Activated CD4-positive, alpha-beta T cell treated with anti-CD3 and anti-CD28 coated beads for 24 hours (primary cell): ENCODE measurements at regions not wholly inside any gene's neighbourhood (a gene's known extent, or its start where the extent isn't known, plus 50 kb on each side); places are given as distances from the start of the nearest gene placed in this dataset.
"Not testable (repeated sequence)": the region's sequence is repeated elsewhere in the genome, so short reads cannot be mapped to it uniquely, and the experiment has no call there.

Experiments used
- DNase-seq, 2 donors: peaks; one replicate each; pipeline ENCODE4 v3.0.0-alpha.2; 2020; ENCODE audit warnings: low read depth in 2 of 2

GRCh38 chr5:118604106-118604505 lies 384.2 kb downstream of the DTWD2 start:
- DNase-seq: no peak

- no peak for DNase-seq
Measured at GRCh38 chr5:118603278-118603677, 385.1 kb downstream of the DTWD2 start.

GRCh38 chr5:118598311-118598710 lies 390.0 kb downstream of the DTWD2 start:
- no peak for DNase-seq

GRCh38 chr5:118597543-118597942 lies 390.8 kb downstream of the DTWD2 start:
- DNase-seq: no peak

- DNase-seq: no peak
Measured at GRCh38 chr5:118596255-118596654, 392.1 kb downstream of the DTWD2 start.

GRCh38 chr5:118593003-118593328 lies 395.4 kb downstream of the DTWD2 start:
- no peak for DNase-seq

- no peak for DNase-seq
Measured at GRCh38 chr5:118592229-118593002, 395.9 kb downstream of the DTWD2 start.

GRCh38 chr5:118590806-118591205 lies 397.5 kb downstream of the DTWD2 start:
- no peak for DNase-seq

- no peak for DNase-seq
Measured at GRCh38 chr5:118580949-118581348, 407.4 kb downstream of the DTWD2 start.

- no peak for DNase-seq
Measured at GRCh38 chr5:118578093-118578492, 410.3 kb downstream of the DTWD2 start.

- no peak for DNase-seq
Measured at GRCh38 chr5:118577621-118578020, 410.7 kb downstream of the DTWD2 start.

GRCh38 chr5:118570276-118570675 lies 418.1 kb downstream of the DTWD2 start:
- DNase-seq: not testable (repeated sequence)

- not testable (repeated sequence) for DNase-seq
Measured at GRCh38 chr5:118569596-118569995, 418.8 kb downstream of the DTWD2 start.

- no peak for DNase-seq
Measured at GRCh38 chr5:118565335-118565971, 422.9 kb downstream of the DTWD2 start.

- DNase-seq: no peak
Measured at GRCh38 chr5:118561971-118562370, 426.4 kb downstream of the DTWD2 start.

GRCh38 chr5:118561235-118561634 lies 427.1 kb downstream of the DTWD2 start:
- no peak for DNase-seq

GRCh38 chr5:118558871-118559270 lies 429.5 kb downstream of the DTWD2 start:
- DNase-seq: no peak

- no peak for DNase-seq
Measured at GRCh38 chr5:118557251-118557661, 431.1 kb downstream of the DTWD2 start.

- DNase-seq: no peak
Measured at GRCh38 chr5:118556792-118557191, 431.6 kb downstream of the DTWD2 start.

GRCh38 chr5:118555727-118556126 lies 432.6 kb downstream of the DTWD2 start:
- DNase-seq: no peak

GRCh38 chr5:118554981-118555380 lies 433.4 kb downstream of the DTWD2 start:
- DNase-seq: no peak

- no peak for DNase-seq
Measured at GRCh38 chr5:118554241-118554640, 434.1 kb downstream of the DTWD2 start.

GRCh38 chr5:118553662-118554061 lies 434.7 kb downstream of the DTWD2 start:
- DNase-seq: no peak
